HEK293 (cell line): ENCODE measurements at regions not wholly inside any gene's neighbourhood (a gene's known extent, or its start where the extent isn't known, plus 50 kb on each side); places are given as distances from the start of the nearest gene placed in this dataset.

Source experiments
- CTCF ChIA-PET: fragments of 350-600 bp; formaldehyde crosslinking; extraction: SDS; loops from one replicate; lab custom pipeline; 2021; ENCODE audit warnings: antibody characterized with exemption; lab: Yijun Ruan, JAX
- POLR2A ChIA-PET: fragments of 300-600 bp; formaldehyde crosslinking; extraction: SDS; loops from one replicate; lab custom pipeline; 2020; ENCODE audit warnings: antibody characterized with exemption, inconsistent platforms; lab: Yijun Ruan, JAX
- H3K27ac ChIP-seq: fragments of 200-500 bp; sonication (Bioruptor generic); 2 replicates; pipeline ENCODE4 v1.5.1; 2014; ENCODE audit warnings: low read depth, low read length, control low read depth, inconsistent platforms; ENCODE audit errors: extremely low read depth
- H3K36me3 ChIP-seq, 2 experiments: fragments of 200-500 bp in 1 of 2; sonication (Bioruptor generic) in 1 of 2; 1 replicate in 1 of 2; 2 replicates in 1 of 2; pipeline ENCODE4 v1.5.1; 2014 to 2017; ENCODE audit warnings: inconsistent platforms in 2 of 2, low read length in 2 of 2; ENCODE audit not compliant: control insufficient read depth in 2 of 2, insufficient read depth in 1 of 2
- H3K4me1 ChIP-seq: fragments of 200-500 bp; sonication (Bioruptor generic); 2 replicates; pipeline ENCODE4 v1.5.1; 2014; ENCODE audit warnings: mild to moderate bottlenecking, low read length, inconsistent platforms; ENCODE audit not compliant: control insufficient read depth, insufficient read depth
- H3K4me3 ChIP-seq: 2 replicates; pipeline ENCODE4 v1.5.1; 2011; ENCODE audit warnings: low read depth, mild to moderate bottlenecking, control low read depth, low read length, moderate library complexity
- H3K9me3 ChIP-seq: fragments of 200-500 bp; sonication (Bioruptor generic); 2 replicates; pipeline ENCODE4 v1.5.1; 2014; ENCODE audit warnings: low read depth, low read length, inconsistent platforms; ENCODE audit not compliant: control insufficient read depth, insufficient read depth
- MEIS1 ChIP-seq: sonication (generic); formaldehyde crosslinking; IDR thresholded peaks from 2 replicates; pipeline ENCODE4 v1.8.1; 2022; ENCODE audit warnings: missing genetic modification reagents, mild to moderate bottlenecking, borderline replicate concordance
- PRDM1 ChIP-seq: fragments of 450-650 bp; formaldehyde crosslinking; IDR thresholded peaks from 2 replicates; pipeline ENCODE4; 2016; ENCODE audit warnings: missing biosample characterization, missing genetic modification characterization
- SP3 ChIP-seq: fragments of 450-650 bp; formaldehyde crosslinking; IDR thresholded peaks from 2 replicates; pipeline ENCODE4 v1.5.1; 2016; ENCODE audit warnings: missing biosample characterization, missing genetic modification characterization
- ZBTB17 ChIP-seq: fragments of 450-650 bp; formaldehyde crosslinking; IDR thresholded peaks from 2 replicates; pipeline ENCODE4 v1.5.1; 2016; ENCODE audit warnings: missing biosample characterization, missing genetic modification characterization
- ZFP3 ChIP-seq: fragments of 450-650 bp; formaldehyde crosslinking; IDR thresholded peaks from 2 replicates; pipeline ENCODE4 v1.5.1; 2016; ENCODE audit warnings: low read depth, missing biosample characterization, missing genetic modification characterization
- ZNF311 ChIP-seq: fragments of 450-650 bp; formaldehyde crosslinking; IDR thresholded peaks from 2 replicates; pipeline ENCODE4 v1.5.1; 2017; ENCODE audit warnings: missing biosample characterization, missing genetic modification characterization, borderline replicate concordance
- ZNF404 ChIP-seq: fragments of 450-650 bp; formaldehyde crosslinking; IDR thresholded peaks from 2 replicates; pipeline ENCODE4 v1.5.1; 2017; ENCODE audit warnings: missing biosample characterization, missing genetic modification characterization
- ZNF416 ChIP-seq: fragments of 450-650 bp; formaldehyde crosslinking; IDR thresholded peaks from 2 replicates; pipeline ENCODE4 v1.5.1; 2016; ENCODE audit warnings: missing biosample characterization, missing genetic modification characterization
- ZNF629 ChIP-seq: fragments of 450-650 bp; formaldehyde crosslinking; IDR thresholded peaks from 2 replicates; pipeline ENCODE4 v1.5.1; 2017; ENCODE audit warnings: missing biosample characterization, missing genetic modification characterization
- ZNF664 ChIP-seq: fragments of 450-650 bp; formaldehyde crosslinking; IDR thresholded peaks from 2 replicates; pipeline ENCODE4 v1.5.1; 2016; ENCODE audit warnings: missing biosample characterization, missing genetic modification characterization
- ZNF707 ChIP-seq: fragments of 450-650 bp; formaldehyde crosslinking; IDR thresholded peaks from 2 replicates; pipeline ENCODE4 v1.5.1; 2016; ENCODE audit warnings: missing biosample characterization, missing genetic modification characterization
- ZNF776 ChIP-seq: fragments of 450-650 bp; formaldehyde crosslinking; IDR thresholded peaks from 2 replicates; pipeline ENCODE4 v1.5.0; 2017; ENCODE audit warnings: missing biosample characterization, missing genetic modification characterization, borderline replicate concordance
- ZXDB ChIP-seq: fragments of 450-650 bp; formaldehyde crosslinking; IDR thresholded peaks from 2 replicates; pipeline ENCODE4 v1.5.1; 2016; ENCODE audit warnings: missing biosample characterization, missing genetic modification characterization
- TF ChIP-seq, protein P1 (sequence below): fragments of 450-650 bp; formaldehyde crosslinking; IDR thresholded peaks from 2 replicates; pipeline ENCODE4 v1.5.0; 2017; ENCODE audit warnings: missing biosample characterization, missing genetic modification characterization, borderline replicate concordance
- TF ChIP-seq, protein P2 (sequence below): fragments of 450-650 bp; formaldehyde crosslinking; IDR thresholded peaks from 2 replicates; pipeline ENCODE4 v1.5.1; 2016; ENCODE audit warnings: missing biosample characterization, missing genetic modification characterization
- TF ChIP-seq, protein P3 (sequence below): fragments of 450-650 bp; formaldehyde crosslinking; IDR thresholded peaks from 2 replicates; pipeline ENCODE4 v1.5.1; 2016; ENCODE audit warnings: missing biosample characterization, missing genetic modification characterization
- TF ChIP-seq, protein P4 (sequence below): fragments of 450-650 bp; formaldehyde crosslinking; IDR thresholded peaks from 2 replicates; pipeline ENCODE4 v1.5.1; 2016; ENCODE audit warnings: missing biosample characterization, missing genetic modification characterization
- TF ChIP-seq, protein P5 (sequence below): fragments of 450-650 bp; formaldehyde crosslinking; IDR thresholded peaks from 2 replicates; pipeline ENCODE4 v1.5.1; 2016; ENCODE audit warnings: missing biosample characterization, missing genetic modification characterization, borderline replicate concordance
- TF ChIP-seq, protein P6 (sequence below): fragments of 450-650 bp; formaldehyde crosslinking; conservative IDR thresholded peaks from 2 replicates; pipeline ENCODE4 v1.5.1; 2016; ENCODE audit warnings: low read depth, missing biosample characterization, missing genetic modification characterization

DNA sequence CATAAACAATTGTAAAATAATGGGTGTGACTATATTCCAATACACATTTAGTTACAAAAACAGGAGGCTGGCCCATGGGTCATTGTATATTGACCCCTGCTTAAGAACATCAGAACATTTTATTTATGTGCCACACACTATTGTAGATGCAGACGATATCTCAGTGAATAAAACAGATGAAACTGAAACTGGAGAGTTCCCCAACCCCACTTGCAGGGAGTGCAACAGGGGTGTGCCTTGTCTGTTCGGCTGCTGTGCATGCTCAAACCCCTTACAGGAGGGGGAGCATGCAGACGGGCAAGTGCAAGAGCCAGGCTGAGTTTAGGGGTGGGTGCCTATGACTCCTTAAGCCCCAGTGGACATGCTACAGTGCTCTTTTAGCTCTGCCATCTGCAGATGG lies 509.6 kb downstream of the IGSF11 start (continued):
- TF ChIP-seq, protein P1, sequence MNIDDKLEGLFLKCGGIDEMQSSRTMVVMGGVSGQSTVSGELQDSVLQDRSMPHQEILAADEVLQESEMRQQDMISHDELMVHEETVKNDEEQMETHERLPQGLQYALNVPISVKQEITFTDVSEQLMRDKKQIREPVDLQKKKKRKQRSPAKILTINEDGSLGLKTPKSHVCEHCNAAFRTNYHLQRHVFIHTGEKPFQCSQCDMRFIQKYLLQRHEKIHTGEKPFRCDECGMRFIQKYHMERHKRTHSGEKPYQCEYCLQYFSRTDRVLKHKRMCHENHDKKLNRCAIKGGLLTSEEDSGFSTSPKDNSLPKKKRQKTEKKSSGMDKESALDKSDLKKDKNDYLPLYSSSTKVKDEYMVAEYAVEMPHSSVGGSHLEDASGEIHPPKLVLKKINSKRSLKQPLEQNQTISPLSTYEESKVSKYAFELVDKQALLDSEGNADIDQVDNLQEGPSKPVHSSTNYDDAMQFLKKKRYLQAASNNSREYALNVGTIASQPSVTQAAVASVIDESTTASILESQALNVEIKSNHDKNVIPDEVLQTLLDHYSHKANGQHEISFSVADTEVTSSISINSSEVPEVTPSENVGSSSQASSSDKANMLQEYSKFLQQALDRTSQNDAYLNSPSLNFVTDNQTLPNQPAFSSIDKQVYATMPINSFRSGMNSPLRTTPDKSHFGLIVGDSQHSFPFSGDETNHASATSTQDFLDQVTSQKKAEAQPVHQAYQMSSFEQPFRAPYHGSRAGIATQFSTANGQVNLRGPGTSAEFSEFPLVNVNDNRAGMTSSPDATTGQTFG (tag by site-specific recombination), result no peak
- TF ChIP-seq MEIS1 (no peak), ZNF664 (tag by site-specific recombination) (no peak), ZNF416 (tag by site-specific recombination) (no peak), ZBTB17 (tag by site-specific recombination) (no peak), PRDM1 (no peak), ZNF707 (tag by site-specific recombination) (no peak), ZXDB (tag by site-specific recombination) (no peak)
- TF ChIP-seq, protein P2, sequence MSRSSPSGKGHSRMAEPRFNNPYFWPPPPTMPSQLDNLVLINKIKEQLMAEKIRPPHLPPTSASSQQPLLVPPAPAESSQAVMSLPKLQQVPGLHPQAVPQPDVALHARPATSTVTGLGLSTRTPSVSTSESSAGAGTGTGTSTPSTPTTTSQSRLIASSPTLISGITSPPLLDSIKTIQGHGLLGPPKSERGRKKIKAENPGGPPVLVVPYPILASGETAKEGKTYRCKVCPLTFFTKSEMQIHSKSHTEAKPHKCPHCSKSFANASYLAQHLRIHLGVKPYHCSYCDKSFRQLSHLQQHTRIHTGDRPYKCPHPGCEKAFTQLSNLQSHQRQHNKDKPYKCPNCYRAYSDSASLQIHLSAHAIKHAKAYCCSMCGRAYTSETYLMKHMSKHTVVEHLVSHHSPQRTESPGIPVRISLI (tag by site-specific recombination), result no peak
- TF ChIP-seq, protein P3, sequence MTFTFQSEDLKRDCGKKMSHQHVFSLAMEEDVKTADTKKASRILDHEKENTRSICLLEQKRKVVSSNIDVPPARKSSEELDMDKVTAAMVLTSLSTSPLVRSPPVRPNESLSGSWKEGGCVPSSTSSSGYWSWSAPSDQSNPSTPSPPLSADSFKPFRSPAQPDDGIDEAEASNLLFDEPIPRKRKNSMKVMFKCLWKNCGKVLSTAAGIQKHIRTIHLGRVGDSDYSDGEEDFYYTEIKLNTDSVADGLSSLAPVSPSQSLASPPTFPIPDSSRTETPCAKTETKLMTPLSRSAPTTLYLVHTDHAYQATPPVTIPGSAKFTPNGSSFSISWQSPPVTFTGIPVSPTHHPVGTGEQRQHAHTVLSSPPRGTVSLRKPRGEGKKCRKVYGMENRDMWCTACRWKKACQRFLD (tag by site-specific recombination), result no peak
- TF ChIP-seq, all 188 proteins: peak for 0

DNA sequence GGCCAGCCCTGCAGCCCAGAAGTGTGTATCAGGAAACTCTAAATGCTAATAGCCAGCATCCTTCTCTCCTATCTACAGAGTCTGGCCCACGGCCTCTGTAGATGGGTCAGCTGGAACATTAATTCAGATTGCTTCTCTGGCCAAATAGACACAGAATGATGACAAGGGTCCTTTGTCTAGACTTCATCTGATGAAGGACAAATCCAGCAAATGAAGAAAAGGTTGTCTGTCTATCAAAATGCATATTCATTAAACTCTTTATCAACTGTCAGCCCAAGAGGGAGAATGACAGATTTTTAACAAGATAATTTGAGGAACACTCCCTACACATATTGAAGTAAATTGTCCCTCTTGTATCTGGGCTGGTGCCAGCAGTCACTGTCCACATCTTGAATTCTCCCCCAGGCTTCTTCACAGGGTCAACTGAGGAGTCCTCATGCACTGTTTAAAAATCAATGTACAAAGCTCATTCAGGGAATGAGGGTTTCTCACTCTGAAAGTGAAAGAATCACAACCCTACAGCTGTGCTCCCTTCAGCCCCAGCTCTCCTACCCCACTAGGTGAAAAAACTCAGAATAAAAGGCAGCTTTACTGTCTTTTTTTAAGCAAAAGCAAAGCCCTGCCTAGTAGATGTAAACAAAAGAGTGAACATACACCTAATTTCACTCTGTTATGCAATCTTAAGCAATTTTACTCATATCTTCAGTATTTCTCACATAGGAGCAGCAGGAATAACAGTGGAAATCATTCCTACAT lies 507.7 kb downstream of the IGSF11 start:
- Histone ChIP-seq H3K4me3 (no peak overlapping the region), H3K9me3 (no peaks in the 10 kb centered on the region), H3K27ac (no peak overlapping the region), H3K4me1 (no peaks in the 10 kb centered on the region), H3K36me3 (no peaks in the 10 kb centered on the region)
- ChIA-PET POLR2A (no interaction called here), CTCF (no interaction called here)
- no peak for TF ChIP-seq ZNF629 (tag by site-specific recombination)
- no peak for TF ChIP-seq ZNF776 (tag by site-specific recombination)
- TF ChIP-seq ZNF404 (tag by site-specific recombination), result no peak
- no peak for TF ChIP-seq SP3 (tag by site-specific recombination)
- no peak for TF ChIP-seq ZFP3
- TF ChIP-seq, protein P4, sequence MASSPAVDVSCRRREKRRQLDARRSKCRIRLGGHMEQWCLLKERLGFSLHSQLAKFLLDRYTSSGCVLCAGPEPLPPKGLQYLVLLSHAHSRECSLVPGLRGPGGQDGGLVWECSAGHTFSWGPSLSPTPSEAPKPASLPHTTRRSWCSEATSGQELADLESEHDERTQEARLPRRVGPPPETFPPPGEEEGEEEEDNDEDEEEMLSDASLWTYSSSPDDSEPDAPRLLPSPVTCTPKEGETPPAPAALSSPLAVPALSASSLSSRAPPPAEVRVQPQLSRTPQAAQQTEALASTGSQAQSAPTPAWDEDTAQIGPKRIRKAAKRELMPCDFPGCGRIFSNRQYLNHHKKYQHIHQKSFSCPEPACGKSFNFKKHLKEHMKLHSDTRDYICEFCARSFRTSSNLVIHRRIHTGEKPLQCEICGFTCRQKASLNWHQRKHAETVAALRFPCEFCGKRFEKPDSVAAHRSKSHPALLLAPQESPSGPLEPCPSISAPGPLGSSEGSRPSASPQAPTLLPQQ (tag by site-specific recombination), result no peak
- TF ChIP-seq, protein P5, sequence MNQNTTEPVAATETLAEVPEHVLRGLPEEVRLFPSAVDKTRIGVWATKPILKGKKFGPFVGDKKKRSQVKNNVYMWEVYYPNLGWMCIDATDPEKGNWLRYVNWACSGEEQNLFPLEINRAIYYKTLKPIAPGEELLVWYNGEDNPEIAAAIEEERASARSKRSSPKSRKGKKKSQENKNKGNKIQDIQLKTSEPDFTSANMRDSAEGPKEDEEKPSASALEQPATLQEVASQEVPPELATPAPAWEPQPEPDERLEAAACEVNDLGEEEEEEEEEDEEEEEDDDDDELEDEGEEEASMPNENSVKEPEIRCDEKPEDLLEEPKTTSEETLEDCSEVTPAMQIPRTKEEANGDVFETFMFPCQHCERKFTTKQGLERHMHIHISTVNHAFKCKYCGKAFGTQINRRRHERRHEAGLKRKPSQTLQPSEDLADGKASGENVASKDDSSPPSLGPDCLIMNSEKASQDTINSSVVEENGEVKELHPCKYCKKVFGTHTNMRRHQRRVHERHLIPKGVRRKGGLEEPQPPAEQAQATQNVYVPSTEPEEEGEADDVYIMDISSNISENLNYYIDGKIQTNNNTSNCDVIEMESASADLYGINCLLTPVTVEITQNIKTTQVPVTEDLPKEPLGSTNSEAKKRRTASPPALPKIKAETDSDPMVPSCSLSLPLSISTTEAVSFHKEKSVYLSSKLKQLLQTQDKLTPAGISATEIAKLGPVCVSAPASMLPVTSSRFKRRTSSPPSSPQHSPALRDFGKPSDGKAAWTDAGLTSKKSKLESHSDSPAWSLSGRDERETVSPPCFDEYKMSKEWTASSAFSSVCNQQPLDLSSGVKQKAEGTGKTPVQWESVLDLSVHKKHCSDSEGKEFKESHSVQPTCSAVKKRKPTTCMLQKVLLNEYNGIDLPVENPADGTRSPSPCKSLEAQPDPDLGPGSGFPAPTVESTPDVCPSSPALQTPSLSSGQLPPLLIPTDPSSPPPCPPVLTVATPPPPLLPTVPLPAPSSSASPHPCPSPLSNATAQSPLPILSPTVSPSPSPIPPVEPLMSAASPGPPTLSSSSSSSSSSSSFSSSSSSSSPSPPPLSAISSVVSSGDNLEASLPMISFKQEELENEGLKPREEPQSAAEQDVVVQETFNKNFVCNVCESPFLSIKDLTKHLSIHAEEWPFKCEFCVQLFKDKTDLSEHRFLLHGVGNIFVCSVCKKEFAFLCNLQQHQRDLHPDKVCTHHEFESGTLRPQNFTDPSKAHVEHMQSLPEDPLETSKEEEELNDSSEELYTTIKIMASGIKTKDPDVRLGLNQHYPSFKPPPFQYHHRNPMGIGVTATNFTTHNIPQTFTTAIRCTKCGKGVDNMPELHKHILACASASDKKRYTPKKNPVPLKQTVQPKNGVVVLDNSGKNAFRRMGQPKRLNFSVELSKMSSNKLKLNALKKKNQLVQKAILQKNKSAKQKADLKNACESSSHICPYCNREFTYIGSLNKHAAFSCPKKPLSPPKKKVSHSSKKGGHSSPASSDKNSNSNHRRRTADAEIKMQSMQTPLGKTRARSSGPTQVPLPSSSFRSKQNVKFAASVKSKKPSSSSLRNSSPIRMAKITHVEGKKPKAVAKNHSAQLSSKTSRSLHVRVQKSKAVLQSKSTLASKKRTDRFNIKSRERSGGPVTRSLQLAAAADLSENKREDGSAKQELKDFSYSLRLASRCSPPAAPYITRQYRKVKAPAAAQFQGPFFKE (tag by site-specific recombination), result no peak
- TF ChIP-seq, protein P6, sequence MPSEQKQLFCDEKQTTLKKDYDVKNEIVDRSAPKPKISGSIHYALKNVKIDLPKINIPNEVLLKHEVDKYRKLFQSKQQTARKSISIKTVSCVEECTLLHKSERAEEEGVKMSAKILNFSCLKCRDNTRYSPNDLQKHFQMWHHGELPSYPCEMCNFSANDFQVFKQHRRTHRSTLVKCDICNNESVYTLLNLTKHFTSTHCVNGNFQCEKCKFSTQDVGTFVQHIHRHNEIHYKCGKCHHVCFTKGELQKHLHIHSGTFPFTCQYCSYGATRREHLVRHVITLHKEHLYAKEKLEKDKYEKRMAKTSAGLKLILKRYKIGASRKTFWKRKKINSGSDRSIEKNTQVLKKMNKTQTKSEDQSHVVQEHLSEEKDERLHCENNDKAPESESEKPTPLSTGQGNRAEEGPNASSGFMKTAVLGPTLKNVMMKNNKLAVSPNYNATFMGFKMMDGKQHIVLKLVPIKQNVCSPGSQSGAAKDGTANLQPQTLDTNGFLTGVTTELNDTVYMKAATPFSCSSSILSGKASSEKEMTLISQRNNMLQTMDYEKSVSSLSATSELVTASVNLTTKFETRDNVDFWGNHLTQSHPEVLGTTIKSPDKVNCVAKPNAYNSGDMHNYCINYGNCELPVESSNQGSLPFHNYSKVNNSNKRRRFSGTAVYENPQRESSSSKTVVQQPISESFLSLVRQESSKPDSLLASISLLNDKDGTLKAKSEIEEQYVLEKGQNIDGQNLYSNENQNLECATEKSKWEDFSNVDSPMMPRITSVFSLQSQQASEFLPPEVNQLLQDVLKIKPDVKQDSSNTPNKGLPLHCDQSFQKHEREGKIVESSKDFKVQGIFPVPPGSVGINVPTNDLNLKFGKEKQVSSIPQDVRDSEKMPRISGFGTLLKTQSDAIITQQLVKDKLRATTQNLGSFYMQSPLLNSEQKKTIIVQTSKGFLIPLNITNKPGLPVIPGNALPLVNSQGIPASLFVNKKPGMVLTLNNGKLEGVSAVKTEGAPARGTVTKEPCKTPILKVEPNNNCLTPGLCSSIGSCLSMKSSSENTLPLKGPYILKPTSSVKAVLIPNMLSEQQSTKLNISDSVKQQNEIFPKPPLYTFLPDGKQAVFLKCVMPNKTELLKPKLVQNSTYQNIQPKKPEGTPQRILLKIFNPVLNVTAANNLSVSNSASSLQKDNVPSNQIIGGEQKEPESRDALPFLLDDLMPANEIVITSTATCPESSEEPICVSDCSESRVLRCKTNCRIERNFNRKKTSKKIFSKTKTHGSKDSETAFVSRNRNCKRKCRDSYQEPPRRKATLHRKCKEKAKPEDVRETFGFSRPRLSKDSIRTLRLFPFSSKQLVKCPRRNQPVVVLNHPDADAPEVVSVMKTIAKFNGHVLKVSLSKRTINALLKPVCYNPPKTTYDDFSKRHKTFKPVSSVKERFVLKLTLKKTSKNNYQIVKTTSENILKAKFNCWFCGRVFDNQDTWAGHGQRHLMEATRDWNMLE (tag by site-specific recombination), result no peak
- no peak for TF ChIP-seq ZNF311 (tag by site-specific recombination)
